NCI-H345 (cell line): ENCODE measurements at regions not wholly inside any gene's neighbourhood (a gene's known extent, or its start where the extent isn't known, plus 50 kb on each side); places are given as distances from the start of the nearest gene placed in this dataset.
"Not testable (repeated sequence)": the region's sequence is repeated elsewhere in the genome, so short reads cannot be mapped to it uniquely, and the experiment has no call there.

Source experiments
- DNase-seq: peaks from one replicate; lab custom pipeline; 2025; lab: John Stamatoyannopoulos, UW

- DNase-seq: no peak
Observed at GRCh38 chr6:85856235-85856634, 213.5 kb upstream of the SYNCRIP start.

DNA sequence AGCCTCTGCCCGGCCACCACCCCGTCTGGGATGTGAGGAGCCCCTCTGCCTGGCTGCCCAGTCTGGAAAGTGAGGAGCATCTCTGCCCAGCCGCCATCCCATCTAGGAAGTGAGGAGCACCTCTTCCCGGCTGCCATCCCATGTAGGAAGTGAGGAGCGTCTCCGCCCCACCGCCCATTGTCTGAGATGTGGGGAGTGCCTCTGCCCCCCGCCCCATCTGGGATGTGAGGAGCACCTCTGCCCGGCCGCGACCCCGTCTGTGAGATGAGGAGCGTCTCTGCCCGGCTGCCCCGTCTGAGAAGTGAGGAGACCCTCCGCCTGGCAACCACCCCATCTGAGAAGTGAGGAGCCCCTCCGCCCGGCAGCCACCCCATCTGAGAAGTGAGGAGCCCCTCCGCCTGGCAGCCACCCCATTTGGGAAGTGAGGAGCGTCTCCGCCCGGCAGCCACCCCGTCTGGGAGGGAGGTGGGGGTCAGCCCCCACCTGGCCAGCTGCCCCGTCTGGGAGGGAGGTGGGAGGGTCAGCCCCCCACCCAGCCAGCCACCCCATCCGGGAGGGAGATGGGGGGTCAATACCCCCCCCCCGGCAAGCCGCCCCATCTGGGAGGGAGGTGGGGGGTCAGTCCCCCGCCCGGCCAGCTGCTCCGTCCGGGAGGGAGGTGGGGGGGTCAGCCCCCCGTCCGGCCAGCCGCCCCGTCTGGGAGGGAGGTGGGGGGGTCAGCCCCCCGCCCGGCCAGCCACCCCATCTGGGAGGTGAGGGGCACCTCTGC, 195.8 kb upstream of the SYNCRIP start:
- not testable (repeated sequence) for DNase-seq

GRCh38 chr6:85828973-85829372, 186.3 kb upstream of the SYNCRIP start:
- DNase-seq: no peak

- DNase-seq: no peak
Observed at GRCh38 chr6:85826997-85827396, 184.3 kb upstream of the SYNCRIP start.

- DNase-seq: no peak
Observed at GRCh38 chr6:85824329-85824728, 181.6 kb upstream of the SYNCRIP start.

- no peak for DNase-seq
Observed at GRCh38 chr6:85810558-85810957, 167.9 kb upstream of the SYNCRIP start.

DNA sequence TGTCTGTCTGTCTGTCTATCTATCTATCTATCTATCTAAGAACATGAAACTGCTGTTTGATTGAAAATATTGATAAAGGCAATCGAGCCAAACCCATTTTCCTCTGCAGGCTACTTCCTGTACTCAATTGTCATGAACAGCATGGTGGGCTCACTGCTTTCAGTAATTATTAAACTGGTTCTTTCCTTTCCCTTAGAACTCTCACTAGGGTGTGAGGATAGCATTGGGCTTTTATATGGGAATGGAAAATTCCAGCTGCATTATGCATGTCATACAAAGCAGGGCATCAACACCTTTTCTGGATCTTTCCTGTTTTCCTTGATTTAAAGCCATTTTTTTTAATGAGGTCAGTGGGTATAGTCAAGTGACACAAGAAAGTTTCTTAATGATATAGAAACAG, 161.0 kb upstream of the SYNCRIP start:
- DNase-seq: no peak

GRCh38 chr6:85802162-85802561, 159.5 kb upstream of the SYNCRIP start:
- no peak for DNase-seq

DNA sequence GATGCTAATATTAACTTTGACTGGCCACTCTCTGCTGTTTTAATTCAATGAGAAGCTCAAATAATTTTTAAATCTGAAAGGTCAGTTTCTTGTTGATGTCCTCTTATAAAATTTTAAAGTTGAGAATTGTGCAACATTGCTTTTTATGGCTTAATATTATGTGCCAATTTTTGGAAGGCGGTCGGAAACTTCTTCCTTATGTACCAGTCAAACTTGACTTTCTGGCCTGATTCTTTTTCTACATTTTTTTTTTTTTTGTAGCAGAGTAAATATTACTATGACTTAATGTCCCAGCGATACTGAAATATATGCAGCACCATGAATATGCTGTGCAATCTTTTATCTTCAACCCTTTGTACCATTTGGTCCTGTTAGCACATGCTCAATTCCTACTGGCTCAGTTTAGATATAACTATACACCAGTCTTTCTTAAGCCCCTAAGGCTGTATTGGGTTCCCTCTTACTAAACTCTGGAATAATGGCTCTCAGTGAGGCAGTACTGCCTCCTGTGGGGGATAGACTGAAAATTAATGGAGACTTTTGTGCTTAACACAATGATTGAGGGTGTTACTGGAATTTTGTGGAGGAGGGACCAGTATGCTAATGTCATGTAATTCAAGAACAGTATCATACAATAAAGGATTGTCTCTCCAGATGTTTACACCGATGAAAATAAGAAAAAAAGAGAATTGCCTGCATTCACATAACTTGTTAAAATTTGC, 156.4 kb upstream of the SYNCRIP start:
- no peak for DNase-seq

GRCh38 chr6:85797993-85798392, 155.3 kb upstream of the SYNCRIP start:
- no peak for DNase-seq

GRCh38 chr6:85795945-85796344, 153.3 kb upstream of the SYNCRIP start:
- DNase-seq: no peak

DNA sequence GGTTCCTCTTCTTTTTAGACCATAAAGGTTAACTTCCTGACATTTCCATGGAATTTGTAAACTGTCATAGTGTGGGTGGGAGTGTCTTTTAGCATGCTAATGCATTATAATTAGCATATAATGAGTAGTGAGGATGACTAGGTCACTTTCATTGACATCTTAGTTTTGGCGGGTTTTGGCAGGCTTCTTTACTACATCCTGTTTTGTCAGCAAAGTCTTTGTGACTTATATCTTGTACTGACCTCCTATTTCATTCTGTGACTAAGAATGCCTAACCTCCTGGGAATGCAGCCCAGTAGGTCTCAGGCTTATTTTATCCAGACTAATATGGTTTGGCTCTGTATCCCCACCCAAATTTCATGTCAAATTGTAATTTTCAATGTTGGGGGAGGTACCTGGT, 149.6 kb upstream of the SYNCRIP start:
- no peak for DNase-seq

GRCh38 chr6:85775883-85776282, 133.2 kb upstream of the SYNCRIP start:
- no peak for DNase-seq

DNA sequence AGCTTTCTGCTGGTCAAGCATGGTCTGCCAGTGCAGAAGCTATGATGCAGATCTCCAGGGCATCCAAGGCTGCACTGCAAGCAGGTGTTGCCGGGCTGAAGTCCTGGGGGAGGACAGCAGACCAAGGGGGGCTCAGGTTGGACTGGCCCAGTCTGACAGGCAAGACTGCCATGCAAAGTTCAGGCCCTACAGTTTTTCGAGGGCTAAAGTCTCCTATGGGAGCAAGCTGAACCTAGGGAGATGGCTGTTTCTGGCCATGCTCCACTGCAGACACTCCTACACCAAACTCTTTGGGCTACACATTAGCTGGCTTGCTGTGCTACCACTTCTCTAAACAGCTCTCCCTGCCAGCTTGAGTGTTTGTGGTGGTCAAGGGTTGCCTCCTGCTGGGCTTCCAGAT, 130.0 kb upstream of the SYNCRIP start:
- no peak for DNase-seq

GRCh38 chr6:85771925-85772430, 129.3 kb upstream of the SYNCRIP start:
- DNase-seq: no peak

DNA sequence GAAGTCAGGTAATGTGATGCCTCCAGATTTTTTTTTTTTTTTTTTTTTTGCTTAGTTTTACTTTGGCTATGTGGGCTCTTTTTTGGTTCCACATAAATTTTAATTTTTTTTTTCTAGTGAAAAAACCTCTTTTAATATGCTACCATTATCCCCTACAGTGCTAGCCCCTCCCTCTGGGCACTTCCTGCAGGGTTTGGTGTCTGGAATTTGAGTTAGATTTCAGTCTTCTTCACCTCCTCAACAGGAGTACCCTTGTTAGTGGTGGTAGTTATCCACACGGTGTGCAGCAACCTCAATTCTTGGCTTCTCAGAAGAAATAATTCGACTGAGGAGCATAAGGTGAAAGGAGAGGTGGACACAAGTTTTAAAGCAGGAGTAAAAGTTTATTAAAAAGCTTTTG, 128.8 kb upstream of the SYNCRIP start:
- no peak for DNase-seq

DNA sequence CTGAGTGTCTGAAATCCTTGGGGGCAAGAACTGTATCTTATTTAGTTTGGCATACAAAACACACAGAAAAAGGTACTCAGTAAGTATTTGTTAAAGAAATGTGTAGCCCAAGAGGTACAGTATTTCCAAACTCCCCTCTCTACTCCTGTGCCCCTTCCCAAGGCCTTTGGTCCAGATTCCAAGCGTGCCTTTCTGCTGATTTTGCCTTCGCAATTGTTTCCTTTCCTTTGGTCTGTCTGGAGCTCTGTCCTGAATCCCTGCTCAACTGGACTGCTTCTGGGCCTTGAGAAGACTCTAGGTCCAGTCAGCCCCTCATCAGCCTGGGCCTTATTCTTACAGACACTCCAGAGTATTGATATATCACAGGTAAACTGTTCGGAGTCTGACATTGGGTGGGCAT, 122.2 kb upstream of the SYNCRIP start:
- DNase-seq: no peak

DNA sequence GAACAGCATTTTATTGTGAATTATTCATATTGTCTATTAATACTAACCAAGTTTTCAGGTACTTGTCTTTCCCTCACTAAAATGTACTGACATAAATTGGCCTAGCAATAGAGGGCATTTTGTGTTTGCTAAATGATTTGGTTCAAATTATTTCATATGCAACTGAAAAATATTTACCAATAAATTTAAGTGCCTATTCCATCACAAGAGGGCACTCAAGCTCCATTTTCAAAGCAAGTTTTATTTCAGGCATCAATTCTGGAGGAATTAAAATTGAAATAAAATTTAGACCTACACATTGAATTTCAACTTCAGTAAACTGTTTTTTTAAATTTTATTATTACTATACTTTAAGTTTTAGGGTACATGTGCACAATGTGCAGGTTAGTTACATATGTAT, 114.3 kb upstream of the SYNCRIP start:
- no peak for DNase-seq

GRCh38 chr6:85754894-85755293, 112.2 kb upstream of the SYNCRIP start:
- no peak for DNase-seq

- DNase-seq: no peak
Observed at GRCh38 chr6:85752602-85753001, 109.9 kb upstream of the SYNCRIP start.

DNA sequence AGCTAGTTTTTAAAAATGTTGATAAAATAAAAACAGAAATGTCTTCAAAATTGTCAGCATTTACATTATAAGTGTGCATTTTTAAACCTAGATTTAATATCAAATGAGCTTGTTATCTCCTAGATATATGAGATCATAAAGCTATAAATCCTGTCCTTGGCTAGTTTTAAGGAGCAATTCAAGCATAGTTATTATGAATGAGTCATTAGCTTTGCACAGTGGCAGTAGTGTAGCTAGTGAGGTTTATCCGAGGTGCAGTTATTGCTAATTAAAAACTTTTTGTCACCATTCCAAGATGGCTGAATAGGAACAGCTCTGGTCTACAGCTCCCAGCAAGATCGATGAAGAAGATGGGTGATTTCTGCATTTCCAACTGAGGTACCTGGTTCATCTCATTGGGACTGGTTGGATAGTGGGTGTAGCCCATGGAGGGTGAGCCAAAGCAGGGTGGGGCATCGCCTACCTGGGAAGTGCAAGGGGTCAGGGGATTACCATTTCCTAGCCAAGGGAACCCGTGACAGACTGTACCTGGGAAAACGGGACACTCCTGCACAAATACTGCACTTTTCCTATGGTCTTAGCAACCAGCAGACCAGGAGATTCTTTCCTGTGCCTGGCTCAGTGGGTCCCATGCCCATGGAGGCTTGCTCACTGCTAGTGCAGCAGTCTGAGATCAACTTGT, 108.8 kb upstream of the SYNCRIP start:
- DNase-seq: no peak

GRCh38 chr6:85750146-85750545, 107.5 kb upstream of the SYNCRIP start:
- not testable (repeated sequence) for DNase-seq

DNA sequence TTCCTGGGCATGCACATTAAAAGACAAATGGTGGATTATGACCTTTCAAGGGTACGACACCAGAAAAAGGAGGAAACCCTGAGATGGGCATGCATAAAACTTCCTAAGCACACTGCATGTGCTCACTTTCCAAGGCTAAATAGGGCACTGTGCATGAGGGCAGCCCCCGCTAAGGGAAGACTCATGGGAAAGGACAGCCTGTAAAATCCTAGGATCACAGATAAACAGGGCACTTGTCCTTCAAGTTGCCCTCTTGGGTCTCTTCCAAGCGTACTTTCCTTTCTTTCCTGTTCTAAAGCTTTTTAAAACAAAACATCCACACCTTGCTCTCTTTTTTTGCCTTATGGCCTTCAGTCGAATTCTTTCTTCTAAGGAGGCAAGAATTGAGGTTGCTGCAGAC, 106.5 kb upstream of the SYNCRIP start:
- no peak for DNase-seq
